AG09309 (cell line): ENCODE measurements at regions not wholly inside any gene's neighbourhood (a gene's known extent, or its start where the extent isn't known, plus 50 kb on each side); places are given as distances from the start of the nearest gene placed in this dataset.

ENCODE experiments used
- DNase-seq: peaks from one replicate; pipeline ENCODE4 v3.0.0-alpha.2; 2010; ENCODE audit warnings: low read depth
- H3K4me3 ChIP-seq: 2 replicates; pipeline ENCODE4 v1.5.1; 2011; ENCODE audit warnings: mild to moderate bottlenecking, low read depth, low read length, moderate library complexity; ENCODE audit not compliant: control insufficient read depth
- CTCF ChIP-seq: IDR thresholded peaks from 2 replicates; pipeline ENCODE4 v1.5.1; 2011; ENCODE audit warnings: mild to moderate bottlenecking, low read depth, low read length, inconsistent platforms; ENCODE audit not compliant: insufficient read depth, control insufficient read depth; ENCODE audit errors: missing control alignments

GRCh38 chr18:25454730-25455129, 102.8 kb upstream of the ZNF521 start:
- DNase-seq: no peak
- no peak for TF ChIP-seq CTCF
- no peak overlapping the region for H3K4me3 ChIP-seq

GRCh38 chr18:25454270-25454659, 102.3 kb upstream of the ZNF521 start:
- H3K4me3 ChIP-seq: no peak overlapping the region
- no peak for DNase-seq
- no peak for TF ChIP-seq CTCF

GRCh38 chr18:25453556-25454269, 101.7 kb upstream of the ZNF521 start:
- H3K4me3 ChIP-seq: no peak overlapping the region
- no peak for TF ChIP-seq CTCF
- peak; percentile 46 for DNase-seq

GRCh38 chr18:25451077-25451658, 99.2 kb upstream of the ZNF521 start:
- no peak overlapping the region for H3K4me3 ChIP-seq
- no peak for TF ChIP-seq CTCF
- DNase-seq: no peak

- TF ChIP-seq CTCF: no peak
- DNase-seq: no peak
Measured at GRCh38 chr18:25449046-25449445, 97.1 kb upstream of the ZNF521 start.

GRCh38 chr18:25446972-25447371, 95.0 kb upstream of the ZNF521 start:
- no peak overlapping the region for H3K4me3 ChIP-seq
- no peak for TF ChIP-seq CTCF
- DNase-seq: no peak

More at GRCh38 chr18:25449046-25449445, 97.1 kb upstream of the ZNF521 start:
- no peak overlapping the region for H3K4me3 ChIP-seq
